ENCODE measurements at regions not wholly inside any gene's neighbourhood (a gene's known extent, or its start where the extent isn't known, plus 50 kb on each side); places are given as distances from the start of the nearest gene placed in this dataset.
A peak's percentile ranks its signal among the peaks of the same experiment; 100 is the strongest.

DNA sequence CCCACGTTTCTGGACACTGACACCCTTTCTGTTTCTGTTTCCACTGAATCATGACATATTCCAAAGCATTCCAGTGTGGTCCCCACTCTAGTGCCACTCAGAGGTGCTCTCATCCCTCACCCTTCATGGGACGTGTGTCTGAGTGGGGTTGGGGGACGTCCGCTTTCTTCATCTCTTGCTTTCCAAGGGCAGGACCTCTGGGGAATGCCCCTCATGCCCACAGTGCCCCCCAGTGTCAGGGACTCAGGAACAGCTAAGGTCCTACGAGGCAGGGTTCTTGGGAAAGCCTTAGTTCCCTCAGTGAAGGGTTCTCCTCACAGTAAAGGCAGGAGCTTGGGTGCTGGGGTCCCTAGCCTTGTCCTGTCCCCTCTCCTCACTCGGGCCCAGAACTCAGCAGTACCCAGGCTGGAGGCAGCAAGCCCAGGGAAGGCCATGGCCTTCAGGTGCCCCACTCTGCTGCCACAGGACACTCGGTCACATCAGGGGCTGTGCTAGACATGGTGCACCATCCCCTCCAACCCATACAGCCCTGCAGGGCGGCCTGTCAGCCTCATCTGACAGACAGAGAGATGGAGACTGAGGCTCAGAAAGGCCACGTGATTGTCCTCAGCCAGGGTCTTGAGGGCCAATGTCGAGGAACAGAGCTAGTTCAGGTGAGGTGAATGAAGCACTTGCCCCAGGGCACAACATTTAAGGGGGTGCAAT, 261.0 kb downstream of the TLE3 start:
- Histone ChIP-seq H3K4me3 (no peak overlapping the region), H3K4me2 (no peak overlapping the region), H3K27ac (no peak overlapping the region), H3K4me1 (no peaks in the 10 kb centered on the region), H3K9me3 (no peaks in the 10 kb centered on the region)
- FAIRE-seq (no peak), ATAC-seq (peak in 1 of 2 experiments; percentile 23; a peak in 2 of 6 replicates), DNase-seq (ENCODE audit: low read depth in 1 of 2, low spot score in 1 of 2) (no peak)
- TF ChIP-seq NPAS2 (CRISPR knock-in tag; IDR thresholded peaks at IDR 0.05; ENCODE audit: borderline replicate concordance) (no peak), NFE2L2 (conservative IDR thresholded peaks at IDR 0.05; ENCODE audit: low read length) (no peak), ZFP36 (IDR thresholded peaks at IDR 0.05; ENCODE audit: borderline replicate concordance, partially characterized antibody) (no peak), HOXB5 (CRISPR knock-in tag; IDR thresholded peaks at IDR 0.05) (no peak), SREBF2 (IDR thresholded peaks at IDR 0.05) (no peak), JUN (IDR thresholded peaks at IDR 0.05) (no peak), MYC (IDR thresholded peaks at IDR 0.05; ENCODE audit: borderline replicate concordance, low read length) (no peak), ESRRA (IDR thresholded peaks at IDR 0.05; ENCODE audit: borderline replicate concordance, low read length) (no peak), ZC3H11A (IDR thresholded peaks at IDR 0.05) (no peak), HDAC2 (IDR thresholded peaks at IDR 0.05) (no peak), GATA3 (IDR thresholded peaks at IDR 0.05; ENCODE audit: borderline replicate concordance) (no peak), FOXS1 (CRISPR knock-in tag; IDR thresholded peaks at IDR 0.05) (no peak), TP53 (CRISPR knock-in tag; IDR thresholded peaks at IDR 0.05) (no peak)
- ChIA-PET CTCF (interaction anchor here (1.2 to 1.3 kb wide), 2 partner anchors 9 to 20 kb away, joined by 4 read pairs; no protein-coding TSS in a partner anchor), POLR2A (no interaction called here)
- 28% methylated on average over 10 of the region's 10 CpGs for WGBS (ENCODE audit: missing lambda C conversion rate)

DNA sequence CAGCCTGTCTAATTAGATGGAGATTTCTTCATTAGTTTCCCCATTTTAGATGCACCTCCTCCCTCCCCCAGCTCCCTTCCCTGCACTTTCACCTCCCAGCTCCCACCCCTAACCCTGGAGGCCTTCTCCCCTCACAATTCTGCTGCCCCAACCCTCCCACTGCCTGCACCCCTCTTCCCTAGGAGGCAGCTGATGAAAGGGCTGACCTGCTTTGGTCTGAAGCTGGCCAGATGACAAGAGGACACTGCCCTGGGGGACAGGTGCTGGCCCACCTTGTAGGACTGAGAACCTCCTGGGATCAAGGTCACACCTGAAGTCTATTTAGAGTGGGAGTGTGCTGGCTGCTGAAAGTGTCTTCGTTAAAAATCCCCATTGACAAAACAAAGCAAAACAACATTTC, 259.4 kb downstream of the TLE3 start:
- Histone ChIP-seq H3K27ac (no peak overlapping the region), H3K4me2 (no peak overlapping the region), H3K9me3 (no peaks in the 10 kb centered on the region), H3K4me1 (no peaks in the 10 kb centered on the region), H3K4me3 (no peak overlapping the region)
- ATAC-seq (no peak), DNase-seq (ENCODE audit: low read depth in 1 of 2, low spot score in 1 of 2) (no peak), FAIRE-seq (no peak)
- TF ChIP-seq RAD21 (conservative IDR thresholded peaks at IDR 0.05 in 1 of 2, IDR thresholded peaks at IDR 0.05 in 1 of 2) (no peak), MYC (IDR thresholded peaks at IDR 0.05; ENCODE audit: borderline replicate concordance, low read length) (no peak), MAFK (IDR thresholded peaks at IDR 0.05; ENCODE audit: partially characterized antibody) (no peak), FOXS1 (CRISPR knock-in tag; IDR thresholded peaks at IDR 0.05) (no peak), HOXB5 (CRISPR knock-in tag; IDR thresholded peaks at IDR 0.05) (no peak), CHD4 (IDR thresholded peaks at IDR 0.05; ENCODE audit: borderline replicate concordance) (no peak), RNF2 (IDR thresholded peaks at IDR 0.05; ENCODE audit: borderline replicate concordance, low read depth) (no peak), MAZ (IDR thresholded peaks at IDR 0.05; ENCODE audit: borderline replicate concordance, low read depth, low read length) (no peak), ZNF302 (CRISPR knock-in tag; IDR thresholded peaks at IDR 0.05) (no peak)
- CTCF ChIA-PET: interaction anchor here (0.6 kb wide), 1 partner anchor 650 kb away, joined by 3 read pairs; no protein-coding TSS in a partner anchor
- POLR2A ChIA-PET: no interaction called here
- WGBS (ENCODE audit: missing lambda C conversion rate): 27% methylated on average over 1 of the region's 1 CpG

DNA sequence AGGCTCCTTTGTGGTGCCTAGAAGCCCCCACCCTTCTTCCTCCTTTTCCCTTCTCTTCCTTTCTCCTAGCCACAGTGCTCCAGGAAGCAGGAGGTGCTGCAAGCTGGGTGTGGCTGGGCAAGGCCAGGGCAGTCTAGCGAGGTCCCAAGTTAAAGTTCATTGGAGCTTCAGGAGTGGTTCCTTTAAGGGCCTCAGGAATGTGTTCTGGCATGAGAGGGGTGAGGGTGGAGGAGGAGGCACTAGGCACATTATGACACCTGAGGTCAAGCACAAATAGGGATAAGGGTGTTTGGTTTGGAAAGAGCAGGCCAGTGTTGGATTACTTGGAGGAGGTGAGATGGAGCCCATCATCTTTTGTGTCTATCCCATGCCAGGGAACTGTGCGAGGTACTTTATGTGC, 258.7 kb downstream of the TLE3 start:
- ATAC-seq: no peak
- TF ChIP-seq CBX8 (IDR thresholded peaks at IDR 0.05): no peak
- TF ChIP-seq, protein P1, sequence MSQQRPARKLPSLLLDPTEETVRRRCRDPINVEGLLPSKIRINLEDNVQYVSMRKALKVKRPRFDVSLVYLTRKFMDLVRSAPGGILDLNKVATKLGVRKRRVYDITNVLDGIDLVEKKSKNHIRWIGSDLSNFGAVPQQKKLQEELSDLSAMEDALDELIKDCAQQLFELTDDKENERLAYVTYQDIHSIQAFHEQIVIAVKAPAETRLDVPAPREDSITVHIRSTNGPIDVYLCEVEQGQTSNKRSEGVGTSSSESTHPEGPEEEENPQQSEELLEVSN (IDR thresholded peaks at IDR 0.05; ENCODE audit: borderline replicate concordance, low read depth): no peak
- TF ChIP-seq SMC3 (IDR thresholded peaks at IDR 0.05): no peak
- no peak for TF ChIP-seq HOXA7 (CRISPR knock-in tag; IDR thresholded peaks at IDR 0.05)
- TF ChIP-seq EHMT2 (IDR thresholded peaks at IDR 0.05; ENCODE audit: low read depth): no peak
- TF ChIP-seq, protein P2, sequence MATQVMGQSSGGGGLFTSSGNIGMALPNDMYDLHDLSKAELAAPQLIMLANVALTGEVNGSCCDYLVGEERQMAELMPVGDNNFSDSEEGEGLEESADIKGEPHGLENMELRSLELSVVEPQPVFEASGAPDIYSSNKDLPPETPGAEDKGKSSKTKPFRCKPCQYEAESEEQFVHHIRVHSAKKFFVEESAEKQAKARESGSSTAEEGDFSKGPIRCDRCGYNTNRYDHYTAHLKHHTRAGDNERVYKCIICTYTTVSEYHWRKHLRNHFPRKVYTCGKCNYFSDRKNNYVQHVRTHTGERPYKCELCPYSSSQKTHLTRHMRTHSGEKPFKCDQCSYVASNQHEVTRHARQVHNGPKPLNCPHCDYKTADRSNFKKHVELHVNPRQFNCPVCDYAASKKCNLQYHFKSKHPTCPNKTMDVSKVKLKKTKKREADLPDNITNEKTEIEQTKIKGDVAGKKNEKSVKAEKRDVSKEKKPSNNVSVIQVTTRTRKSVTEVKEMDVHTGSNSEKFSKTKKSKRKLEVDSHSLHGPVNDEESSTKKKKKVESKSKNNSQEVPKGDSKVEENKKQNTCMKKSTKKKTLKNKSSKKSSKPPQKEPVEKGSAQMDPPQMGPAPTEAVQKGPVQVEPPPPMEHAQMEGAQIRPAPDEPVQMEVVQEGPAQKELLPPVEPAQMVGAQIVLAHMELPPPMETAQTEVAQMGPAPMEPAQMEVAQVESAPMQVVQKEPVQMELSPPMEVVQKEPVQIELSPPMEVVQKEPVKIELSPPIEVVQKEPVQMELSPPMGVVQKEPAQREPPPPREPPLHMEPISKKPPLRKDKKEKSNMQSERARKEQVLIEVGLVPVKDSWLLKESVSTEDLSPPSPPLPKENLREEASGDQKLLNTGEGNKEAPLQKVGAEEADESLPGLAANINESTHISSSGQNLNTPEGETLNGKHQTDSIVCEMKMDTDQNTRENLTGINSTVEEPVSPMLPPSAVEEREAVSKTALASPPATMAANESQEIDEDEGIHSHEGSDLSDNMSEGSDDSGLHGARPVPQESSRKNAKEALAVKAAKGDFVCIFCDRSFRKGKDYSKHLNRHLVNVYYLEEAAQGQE (IDR thresholded peaks at IDR 0.05): no peak
- no peak for TF ChIP-seq RAD21 (conservative IDR thresholded peaks at IDR 0.05 in 1 of 2, IDR thresholded peaks at IDR 0.05 in 1 of 2)
- TF ChIP-seq ZSCAN20 (CRISPR knock-in tag; IDR thresholded peaks at IDR 0.05): no peak
- TF ChIP-seq, protein P3, sequence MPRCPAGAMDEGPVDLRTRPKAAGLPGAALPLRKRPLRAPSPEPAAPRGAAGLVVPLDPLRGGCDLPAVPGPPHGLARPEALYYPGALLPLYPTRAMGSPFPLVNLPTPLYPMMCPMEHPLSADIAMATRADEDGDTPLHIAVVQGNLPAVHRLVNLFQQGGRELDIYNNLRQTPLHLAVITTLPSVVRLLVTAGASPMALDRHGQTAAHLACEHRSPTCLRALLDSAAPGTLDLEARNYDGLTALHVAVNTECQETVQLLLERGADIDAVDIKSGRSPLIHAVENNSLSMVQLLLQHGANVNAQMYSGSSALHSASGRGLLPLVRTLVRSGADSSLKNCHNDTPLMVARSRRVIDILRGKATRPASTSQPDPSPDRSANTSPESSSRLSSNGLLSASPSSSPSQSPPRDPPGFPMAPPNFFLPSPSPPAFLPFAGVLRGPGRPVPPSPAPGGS (IDR thresholded peaks at IDR 0.05): no peak
- TF ChIP-seq, protein P4, sequence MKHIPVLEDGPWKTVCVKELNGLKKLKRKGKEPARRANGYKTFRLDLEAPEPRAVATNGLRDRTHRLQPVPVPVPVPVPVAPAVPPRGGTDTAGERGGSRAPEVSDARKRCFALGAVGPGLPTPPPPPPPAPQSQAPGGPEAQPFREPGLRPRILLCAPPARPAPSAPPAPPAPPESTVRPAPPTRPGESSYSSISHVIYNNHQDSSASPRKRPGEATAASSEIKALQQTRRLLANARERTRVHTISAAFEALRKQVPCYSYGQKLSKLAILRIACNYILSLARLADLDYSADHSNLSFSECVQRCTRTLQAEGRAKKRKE (CRISPR knock-in tag; IDR thresholded peaks at IDR 0.05; ENCODE audit: low read depth): no peak
- Histone ChIP-seq H3K4me1 (no peaks in the 10 kb centered on the region), H3K9me3 (no peaks in the 10 kb centered on the region), H3K27ac (no peak overlapping the region), H3K4me3 (no peak overlapping the region), H3K4me2 (no peak overlapping the region)
- WGBS (ENCODE audit: missing lambda C conversion rate): 83% methylated on average over 2 of the region's 2 CpGs
- DNase-seq (ENCODE audit: low read depth in 1 of 2, low spot score in 1 of 2): no peak
- ChIA-PET POLR2A (no interaction called here), CTCF (interaction anchor here (0.6 to 0.7 kb wide), 2 partner anchors 353 to 650 kb away, joined by 3 read pairs; no protein-coding TSS in a partner anchor)
- FAIRE-seq: no peak
